ENCODE measurements at regions not wholly inside any gene's neighbourhood (a gene's known extent, or its start where the extent isn't known, plus 50 kb on each side); places are given as distances from the start of the nearest gene placed in this dataset.
"Not testable (repeated sequence)": the region's sequence is repeated elsewhere in the genome, so short reads cannot be mapped to it uniquely, and the experiment has no call there.

DNA sequence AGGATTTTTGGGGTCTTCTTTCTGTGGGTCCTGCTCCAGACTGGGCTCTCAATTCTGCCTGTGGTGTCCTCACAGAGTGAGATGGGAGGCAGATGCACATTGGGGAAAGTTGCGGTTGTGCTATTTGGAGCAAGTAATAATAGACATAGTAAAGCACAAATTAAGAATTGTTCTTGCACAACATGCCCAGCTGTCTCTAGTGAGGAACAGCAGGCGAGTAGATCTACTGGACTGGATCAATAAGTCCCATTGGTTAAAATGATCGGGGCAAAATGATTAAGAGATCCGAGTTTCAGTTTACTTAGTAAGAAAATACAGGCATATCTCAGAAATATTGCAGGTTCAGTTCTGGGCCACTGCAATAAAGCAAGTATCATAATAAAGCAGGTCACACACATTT lies 448.3 kb upstream of the PROX1 start:
- no peak for DNase-seq

DNA sequence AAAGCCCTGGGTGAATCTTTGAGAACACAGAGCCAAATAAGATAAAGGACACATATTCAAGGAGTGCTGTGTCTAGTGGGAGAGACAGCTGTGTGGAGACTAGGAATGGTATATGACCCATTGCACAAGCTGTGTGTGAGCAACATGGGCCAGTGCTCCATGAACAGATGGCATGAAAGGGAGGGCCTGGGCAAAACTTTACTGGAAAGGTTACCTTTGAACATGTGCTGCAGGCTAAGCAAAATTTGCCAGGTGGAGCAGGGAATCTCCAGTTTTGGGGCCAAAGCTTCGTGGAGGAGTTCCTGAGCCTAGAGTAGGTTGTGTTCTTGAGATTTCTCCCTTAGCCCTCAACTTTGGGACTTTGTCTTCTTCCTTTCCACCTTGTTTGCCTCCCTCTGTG lies 446.1 kb upstream of the PROX1 start:
- DNase-seq, result no peak

DNA sequence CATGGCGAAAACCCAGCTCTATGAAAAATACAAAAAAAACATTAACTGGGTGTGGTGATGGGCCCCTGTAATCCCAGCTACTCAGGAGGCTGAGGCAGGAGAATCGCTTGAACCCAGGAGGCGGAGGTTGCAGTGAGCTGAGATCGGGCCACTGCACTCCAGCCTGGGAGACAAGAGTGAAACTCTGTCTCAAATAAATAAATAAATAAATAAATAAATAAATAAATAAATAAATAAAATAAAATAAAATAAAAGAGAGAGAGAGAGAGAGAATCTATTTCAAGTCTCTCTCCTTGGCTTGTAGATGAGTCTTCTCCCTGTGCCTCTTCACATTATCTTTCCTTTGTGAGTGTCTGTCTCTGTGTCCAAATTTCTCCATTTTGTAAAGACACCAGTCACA lies 442.6 kb upstream of the PROX1 start:
- DNase-seq, result not testable (repeated sequence)

DNA sequence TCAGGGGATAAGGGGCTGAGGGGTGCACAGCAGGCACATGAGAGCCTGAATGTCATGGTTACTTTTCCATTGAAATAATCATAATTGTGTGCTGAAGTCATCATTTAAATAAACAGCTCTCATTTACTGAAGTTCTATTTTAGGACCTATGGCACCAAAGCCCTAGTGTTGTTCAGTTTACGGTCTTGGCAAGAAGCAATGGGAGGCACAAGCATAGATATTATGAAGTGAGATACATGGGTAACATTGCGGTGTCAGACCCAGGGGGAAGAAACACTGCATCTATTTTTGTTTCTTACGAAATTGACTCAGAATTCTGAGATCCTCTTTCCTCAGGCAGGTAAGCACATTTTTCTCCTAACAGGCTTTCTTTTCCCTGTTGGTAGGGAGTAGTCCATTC lies 437.8 kb upstream of the PROX1 start:
- DNase-seq, result no peak

DNA sequence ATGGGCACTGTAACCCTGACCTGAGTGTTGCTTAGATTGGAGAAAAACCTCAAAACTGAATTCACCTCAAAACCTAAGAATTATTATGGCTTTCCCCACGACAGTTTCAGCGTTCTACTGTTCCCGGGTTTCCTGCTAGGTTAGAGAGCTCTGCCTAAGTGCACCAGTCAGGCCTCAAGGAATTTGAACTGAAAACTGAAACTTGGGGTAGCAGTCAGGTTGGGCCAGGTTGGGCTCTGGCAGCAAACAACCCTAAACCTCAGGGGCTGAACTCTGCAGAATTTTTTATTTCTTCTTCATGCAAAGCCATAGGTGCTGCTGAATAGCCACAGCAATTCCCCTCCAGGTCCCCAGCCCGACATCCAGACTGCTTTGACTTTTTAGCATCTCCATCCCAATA lies 437.0 kb upstream of the PROX1 start:
- no peak for DNase-seq

DNA sequence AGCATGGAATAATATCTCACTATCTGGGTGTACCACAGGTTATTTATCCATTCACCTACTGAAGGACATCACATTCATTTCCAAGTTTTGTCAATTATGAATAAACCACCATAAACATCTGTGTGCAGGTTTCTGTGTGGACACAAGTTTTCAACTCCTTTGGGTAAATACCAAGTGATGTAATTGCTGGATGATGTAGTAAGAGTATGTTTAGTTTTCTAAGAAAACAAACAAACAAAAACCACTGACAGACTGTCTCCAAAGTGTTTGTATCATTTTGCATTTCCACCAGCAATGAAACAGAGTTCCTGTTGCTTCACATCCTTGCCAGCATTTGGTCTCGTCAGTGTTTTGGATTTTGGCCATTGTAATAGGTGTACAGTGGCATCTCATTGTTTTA lies 435.7 kb upstream of the PROX1 start:
- no peak for DNase-seq

DNA sequence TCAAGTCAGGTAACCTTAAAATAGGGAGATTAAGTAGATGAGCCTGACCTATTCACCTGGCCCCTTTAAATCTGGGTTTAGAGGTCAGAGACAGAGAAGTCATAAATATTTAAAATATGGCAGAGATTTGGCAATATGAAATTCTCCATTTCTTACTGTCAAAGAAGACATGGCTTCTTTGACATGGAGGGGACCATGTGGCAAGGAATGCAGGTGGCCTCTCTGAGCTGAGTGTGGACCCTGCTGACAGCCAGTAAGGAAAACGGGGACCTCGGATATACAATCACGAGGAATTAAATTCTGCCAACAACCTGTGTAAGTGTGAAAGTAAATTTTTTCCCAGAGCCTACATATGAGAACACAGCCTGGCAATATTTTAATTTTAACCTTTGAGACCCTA lies 427.5 kb upstream of the PROX1 start:
- DNase-seq, result no peak

DNA sequence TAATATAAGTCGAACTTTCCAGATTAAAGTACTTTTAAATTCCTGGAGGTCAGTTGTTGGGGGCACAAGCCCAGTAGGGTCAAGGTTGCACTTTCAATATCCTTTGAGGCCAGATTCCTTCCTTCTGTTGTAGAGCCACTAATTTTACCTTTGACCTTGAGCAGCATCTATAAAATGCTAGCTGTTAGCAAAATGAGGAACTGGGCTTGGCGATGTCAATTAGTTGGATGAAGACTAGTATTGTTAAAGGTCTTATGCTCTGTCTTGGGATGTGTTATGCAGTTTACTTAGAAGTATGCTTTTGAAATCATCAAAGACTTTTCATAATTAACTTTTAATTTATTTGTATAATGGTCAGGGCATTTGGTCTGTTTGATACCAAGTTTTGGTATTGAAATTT lies 425.9 kb upstream of the PROX1 start:
- DNase-seq, result no peak

DNA sequence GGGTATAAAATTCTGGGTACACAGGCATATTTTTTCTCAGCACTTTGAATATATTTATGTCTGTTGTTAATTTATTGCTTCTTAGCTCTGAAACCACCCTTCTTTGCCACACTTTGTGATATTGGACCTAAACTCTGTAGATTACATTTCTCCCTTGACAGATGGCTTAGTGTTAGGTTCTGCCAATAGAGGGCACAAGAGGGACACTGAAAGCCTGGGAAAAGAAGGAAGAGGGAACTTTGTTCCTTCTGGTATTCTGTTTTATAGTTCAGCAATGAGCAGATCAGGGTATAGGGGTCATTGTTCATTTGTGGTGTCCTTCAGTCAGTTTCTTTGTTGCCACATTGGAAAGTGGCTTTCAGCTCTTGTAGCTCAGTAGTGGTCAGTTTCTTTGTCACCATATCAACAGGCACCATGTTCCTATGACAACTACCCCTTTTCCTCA lies 423.5 kb upstream of the PROX1 start:
- DNase-seq, result no peak

DNA sequence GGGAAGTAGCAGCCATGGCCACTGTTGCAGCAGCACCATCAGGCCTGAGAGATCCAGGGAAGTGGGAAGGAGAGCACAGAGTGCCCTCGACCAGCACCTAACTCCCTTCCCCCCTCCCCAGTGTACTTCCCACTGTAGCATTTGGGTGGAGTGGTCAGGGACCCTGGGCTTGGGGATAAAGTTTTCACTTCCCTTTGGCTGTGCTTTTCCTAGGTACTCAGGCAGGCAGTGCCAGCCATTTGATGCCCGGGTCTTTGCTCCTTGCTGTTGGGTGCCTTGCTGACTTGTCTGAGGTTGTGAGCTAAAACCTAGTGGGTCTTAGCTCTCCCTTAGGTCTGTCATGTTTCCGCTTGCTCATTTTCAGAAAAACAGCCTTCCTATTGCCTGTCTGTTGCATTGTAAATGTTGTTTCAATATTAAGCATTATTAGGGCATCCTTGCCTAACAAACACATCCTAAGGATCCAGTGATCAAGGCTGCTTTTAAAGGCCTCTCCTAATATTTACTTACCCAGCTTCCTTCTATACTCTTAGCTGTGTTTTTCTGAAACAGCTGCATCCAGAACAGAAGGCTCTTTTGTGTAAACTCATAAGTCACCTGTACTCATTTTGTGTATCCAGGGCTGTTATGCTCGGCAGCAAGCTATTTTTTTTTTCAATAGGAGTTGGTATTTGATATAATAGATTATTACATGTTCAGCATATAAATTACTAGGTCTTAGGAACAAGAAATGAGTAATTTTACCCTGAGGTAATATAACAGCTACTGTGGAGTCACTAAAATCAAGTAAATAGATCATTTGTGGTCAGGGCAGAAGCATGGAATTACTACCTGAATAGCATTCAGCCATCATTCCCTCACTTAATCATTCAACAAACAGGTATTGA lies 418.6 kb upstream of the PROX1 start:
- DNase-seq, result no peak

DNA sequence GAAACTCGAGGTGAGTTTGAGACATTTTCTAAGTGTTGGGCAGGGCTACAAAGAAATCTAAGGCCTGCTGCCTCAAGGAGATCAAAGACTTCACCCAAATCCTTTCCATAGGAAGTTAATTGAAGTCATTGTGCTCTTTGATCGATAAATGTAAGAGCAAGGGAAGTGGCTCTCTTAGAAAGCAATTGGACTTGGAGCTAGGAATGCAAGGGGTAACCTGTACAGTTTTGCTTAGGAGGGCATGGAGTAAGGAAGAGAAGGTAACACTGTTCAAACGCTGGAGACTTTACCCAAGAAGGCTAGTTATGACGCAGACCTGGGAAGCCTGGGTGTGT lies 418.0 kb upstream of the PROX1 start:
- DNase-seq, result no peak

DNA sequence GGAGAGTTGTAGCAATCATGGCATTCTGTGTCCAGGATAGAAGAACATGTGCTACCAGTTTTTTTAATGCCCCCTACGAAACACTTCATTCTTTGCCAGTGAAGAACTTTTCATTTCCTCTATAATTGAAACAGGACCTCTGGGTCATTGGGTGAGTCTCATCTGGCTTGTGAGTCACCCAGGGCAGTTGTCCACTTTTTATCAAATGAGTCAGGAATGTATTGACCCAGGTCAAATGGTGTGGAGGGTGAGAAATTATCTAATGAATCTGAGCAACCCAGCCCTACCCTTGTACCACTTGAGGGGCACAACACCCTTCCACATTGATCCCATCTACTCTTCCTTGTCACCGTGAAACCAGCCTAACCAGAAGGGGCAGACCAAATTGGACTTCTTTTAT lies 417.3 kb upstream of the PROX1 start:
- DNase-seq, result no peak

DNA sequence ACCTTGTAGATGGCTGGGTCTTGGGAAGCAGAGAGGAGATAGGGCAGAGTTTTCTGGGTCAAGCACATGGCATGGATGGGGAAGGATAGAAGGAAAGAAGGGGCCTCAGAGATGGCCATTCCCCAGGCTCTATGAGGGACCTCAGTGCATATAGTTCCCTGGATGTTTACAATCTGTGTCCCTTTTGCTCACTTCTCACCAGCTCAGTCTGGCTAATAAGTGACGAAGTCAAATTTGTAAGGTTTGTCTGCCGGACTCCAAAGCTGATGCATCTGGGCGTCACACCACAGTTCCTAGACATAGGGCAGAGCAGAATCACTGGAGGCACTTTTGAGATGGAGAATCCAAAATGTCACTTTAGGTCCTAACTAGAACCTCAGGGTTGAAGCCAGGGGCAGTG lies 416.4 kb upstream of the PROX1 start:
- DNase-seq, result no peak

DNA sequence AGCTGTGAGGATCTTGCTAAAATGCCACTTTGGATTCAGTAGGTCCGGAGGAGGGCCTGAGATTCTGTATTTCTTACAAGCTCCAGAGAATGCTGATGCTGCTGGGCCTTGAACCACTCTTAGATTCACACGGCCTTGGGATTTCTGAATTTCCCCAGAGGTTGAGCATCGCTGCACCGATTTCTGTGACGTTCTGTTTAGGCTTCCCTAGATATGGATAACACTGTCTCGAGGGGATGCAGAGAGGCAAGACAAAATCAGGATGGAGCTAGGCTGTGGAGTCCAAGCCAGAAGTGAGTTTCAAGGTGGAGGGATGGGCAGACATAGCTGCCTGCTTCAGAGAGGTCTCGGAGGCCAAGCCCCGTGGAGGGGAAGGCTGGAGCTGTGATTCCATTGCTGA lies 415.9 kb upstream of the PROX1 start:
- no peak for DNase-seq

DNA sequence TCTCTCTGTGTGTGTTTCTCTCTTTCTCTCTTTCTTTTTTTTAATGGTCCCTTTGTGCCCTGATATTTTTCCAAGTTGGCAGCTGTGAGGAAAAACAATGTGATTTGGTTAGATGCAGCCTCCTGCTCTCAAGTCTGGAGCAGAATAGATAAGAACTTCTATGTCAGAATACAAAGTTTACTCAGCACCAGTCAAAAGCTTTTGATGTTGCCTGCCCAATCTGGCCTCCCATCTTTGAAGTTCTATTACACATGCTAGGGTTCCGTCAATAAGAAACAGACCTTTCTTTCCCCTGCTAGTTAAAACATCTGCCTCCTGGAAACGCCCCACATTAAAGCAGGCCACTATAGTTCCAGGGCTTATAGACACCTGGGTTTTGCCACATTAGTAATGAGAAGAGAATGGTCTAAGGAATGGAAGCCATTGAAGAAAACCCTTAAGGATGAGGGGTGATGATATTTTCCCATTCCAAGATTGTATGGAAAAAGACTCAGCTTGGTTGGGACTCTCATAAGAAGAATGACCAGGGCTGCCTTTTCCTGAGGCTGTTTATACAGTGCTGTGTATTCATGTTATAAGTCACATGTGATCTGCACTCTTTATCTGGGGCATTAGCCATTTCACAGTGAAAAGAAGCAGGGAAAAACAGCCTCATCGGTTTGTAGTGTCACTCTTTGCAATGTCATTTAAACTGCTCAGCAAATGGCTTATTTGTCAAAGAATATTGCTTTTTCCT lies 414.7 kb upstream of the PROX1 start:
- no peak for DNase-seq

DNA sequence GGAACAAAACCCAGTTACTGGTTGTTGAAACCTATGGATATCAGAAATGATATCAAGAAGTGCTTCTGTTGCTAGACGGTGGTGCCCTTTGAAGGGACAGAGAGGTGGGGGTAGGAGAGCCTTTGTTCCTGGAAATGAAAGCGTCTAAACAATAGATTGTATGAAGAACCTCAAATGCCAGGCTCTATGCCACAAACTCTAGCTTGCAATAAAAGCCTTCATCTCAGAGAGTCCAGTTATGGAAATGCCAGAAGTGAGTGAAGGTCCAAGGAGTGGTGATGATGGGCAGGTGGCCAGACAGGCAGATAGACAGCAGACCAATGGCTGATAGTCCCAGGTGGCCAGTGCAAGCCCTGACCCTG lies 414.1 kb upstream of the PROX1 start:
- no peak for DNase-seq

DNA sequence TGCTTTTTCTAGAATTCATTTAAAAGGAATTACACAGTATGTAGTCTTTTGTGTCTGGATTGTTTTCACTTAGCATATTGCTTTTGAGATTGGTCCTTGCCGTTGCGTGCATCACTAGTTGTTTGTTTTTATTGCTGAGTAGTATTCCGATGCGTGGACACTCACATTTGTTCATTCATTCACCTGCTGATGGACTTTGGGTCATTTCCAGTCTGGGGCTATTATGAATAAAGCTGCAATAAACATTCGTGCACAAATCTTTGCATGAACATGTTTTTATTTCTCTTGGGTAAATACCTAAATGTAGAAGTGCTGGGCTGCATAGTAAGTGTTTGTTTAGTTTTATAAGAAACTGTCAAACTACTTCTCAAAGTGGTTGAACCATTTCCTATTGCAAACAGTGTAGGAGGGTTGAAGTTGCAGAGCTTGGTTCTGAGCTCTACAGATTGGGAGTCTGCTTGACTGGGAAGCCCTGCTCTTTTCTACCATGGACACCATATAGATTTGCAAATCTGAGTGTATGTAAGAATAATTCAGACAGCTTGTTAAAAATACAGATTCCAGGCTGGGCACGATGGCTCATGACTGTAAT lies 404.7 kb upstream of the PROX1 start:
- DNase-seq, result no peak

DNA sequence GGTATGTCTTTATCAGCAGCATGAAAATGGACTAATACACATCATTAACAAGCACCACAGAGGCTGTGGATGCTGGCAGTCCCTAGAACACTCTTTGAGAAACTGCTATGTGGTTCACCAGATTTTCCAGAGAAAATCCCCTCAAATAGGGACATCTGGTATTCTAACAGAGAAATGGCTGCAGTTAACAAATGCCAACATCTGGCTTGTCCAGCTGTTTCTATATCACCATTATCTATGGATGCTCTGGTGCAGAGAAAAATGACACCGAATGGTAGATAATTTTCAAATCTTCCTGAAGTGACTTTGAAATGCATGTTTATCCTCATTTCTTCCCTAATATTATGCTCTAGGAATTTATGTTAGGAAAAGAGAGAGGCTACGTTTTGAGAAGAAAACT lies 403.5 kb upstream of the PROX1 start:
- no peak for DNase-seq

DNA sequence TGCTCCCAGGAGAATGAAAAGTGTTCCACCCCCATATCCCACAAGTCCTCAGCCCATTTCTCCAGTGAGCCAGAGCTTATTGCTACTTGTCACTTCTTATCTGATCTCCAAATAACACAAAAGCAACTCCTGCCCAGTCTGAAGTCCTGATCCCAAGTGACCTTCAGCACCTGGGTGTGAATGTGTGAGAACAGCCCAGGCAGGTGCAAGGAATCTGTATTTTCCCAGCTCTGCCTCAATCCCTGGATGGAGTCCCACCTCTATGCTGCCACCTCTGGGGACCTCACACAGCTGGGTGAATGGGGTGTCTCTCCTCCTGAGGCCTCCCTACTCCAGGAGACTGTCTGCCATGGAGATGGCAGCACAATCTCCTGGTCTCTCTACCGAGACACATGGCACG lies 402.4 kb upstream of the PROX1 start:
- DNase-seq, result no peak

DNA sequence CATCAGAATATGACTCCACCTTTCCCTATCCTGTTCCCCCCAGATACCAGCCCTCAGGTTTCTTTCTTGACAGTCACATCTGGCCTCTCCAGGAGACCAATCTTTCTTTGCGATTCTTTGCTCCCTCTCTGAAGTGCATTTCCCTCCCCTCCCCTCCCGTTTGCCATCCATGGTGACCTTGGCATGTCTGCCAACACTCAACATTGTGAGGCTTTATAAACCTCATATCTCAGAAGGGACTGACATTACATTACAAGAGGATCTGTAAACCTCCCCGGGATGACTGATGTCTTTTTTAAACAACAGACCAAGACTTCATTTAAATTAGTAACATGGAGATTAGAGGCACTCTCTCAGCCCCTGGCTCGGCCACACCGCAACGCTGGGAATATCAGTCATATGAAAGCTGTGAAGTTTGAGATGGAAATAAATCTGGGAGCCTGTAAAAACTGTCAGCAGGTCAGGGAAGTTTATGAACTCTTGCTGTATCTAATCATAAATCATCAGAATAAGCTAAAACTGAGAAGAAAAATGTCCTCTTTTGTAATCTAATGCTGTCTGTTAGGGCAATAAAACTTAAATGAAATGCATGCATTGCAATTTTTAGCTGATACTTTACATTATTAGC lies 401.7 kb upstream of the PROX1 start:
- no peak for DNase-seq

DNA sequence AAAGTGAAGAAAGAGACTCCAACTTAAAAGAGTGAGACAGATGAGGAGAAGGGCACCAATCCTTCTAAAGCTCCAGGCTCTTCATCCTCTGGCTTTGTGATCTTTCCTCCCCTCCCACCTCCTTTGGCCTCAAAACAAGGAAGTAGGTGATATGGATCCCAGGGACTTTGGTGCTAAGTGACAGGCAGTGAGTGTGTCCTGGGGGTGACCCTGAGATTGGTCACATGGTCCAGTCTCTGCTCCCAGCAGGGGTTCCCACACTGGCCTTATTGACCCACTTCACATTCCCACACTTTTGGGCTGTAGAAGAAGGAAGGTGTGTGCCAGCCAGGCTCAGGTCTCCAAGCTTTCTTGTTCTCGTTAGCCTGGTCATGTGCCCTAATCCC lies 401.2 kb upstream of the PROX1 start:
- no peak for DNase-seq

DNA sequence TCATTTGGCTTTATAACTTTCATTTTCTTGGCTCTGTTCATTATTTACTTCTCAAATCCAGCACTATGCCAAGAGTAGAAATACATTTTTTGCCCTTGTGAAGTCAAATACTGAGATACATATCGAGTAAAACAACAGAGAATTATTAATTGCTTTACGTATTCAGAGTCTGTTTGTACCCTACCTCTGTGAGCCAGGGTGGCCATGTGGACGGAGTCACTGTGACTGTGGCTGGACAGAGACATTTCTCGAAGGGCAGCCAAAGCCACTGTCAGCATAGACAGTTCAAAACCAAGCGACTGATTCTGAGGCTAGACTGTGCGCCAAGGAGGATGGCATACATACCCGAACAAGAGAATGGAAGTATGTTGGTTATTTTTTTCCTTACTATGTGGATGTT lies 391.0 kb upstream of the PROX1 start:
- DNase-seq, result no peak

DNA sequence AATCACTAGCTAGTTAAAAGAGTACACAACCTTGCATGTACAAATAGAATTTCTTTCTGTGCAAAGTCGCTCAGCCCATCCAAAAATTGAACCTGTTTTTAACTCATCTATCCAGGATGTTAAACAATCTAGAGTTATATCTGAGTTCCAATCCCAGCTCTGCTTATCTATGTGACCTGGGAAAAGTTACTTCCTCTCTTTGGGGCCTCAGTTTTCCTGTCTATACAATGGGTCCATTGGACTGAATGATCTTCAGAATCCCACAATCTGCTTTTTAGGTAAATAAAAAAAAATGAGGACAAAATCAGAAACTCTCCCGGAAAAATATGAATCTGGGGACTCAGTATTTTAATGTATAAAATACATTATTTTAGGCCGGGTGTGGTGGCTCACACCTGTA lies 389.5 kb upstream of the PROX1 start:
- no peak for DNase-seq

DNA sequence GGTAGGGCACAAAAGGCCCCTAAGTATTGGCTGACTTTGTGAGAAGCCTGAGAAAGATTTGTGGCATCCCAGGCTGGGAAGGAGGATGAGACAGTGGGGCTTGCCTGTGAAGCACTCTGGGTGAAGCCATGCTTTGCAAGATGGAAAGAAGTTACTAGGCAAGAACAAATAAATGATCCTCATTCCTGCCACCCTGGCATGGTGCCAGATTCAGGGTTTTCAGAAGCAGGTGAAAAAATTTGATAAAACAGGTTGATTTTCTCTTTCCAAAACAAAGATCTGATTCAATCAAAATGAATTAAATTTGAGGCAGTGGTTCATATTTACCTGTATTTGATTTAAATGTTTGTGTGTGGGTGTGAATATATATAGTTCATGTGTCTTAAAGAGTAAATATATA lies 386.9 kb upstream of the PROX1 start:
- DNase-seq, result no peak
